Immature natural killer cell (primary cell): ENCODE measurements at regions not wholly inside any gene's neighbourhood (a gene's known extent, or its start where the extent isn't known, plus 50 kb on each side); places are given as distances from the start of the nearest gene placed in this dataset.
A peak's percentile ranks its signal among the peaks of the same experiment; 100 is the strongest.

Experiments
- DNase-seq, 3 donors: peaks; one replicate each; pipeline ENCODE4 v3.0.0; 2022; ENCODE audit warnings: mixed read lengths in 1 of 3
- H3K27ac Mint-ChIP-seq, 6 donors: one replicate each; pipeline ENCODE4 v1.8.0; 2020; ENCODE audit warnings: mixed read lengths in 6 of 6, mild to moderate bottlenecking in 5 of 6, inconsistent platforms in 4 of 6, moderate library complexity in 3 of 6
- H3K27me3 Mint-ChIP-seq, 3 donors: one replicate each; pipeline ENCODE4 v1.8.0; 2020 to 2021; ENCODE audit warnings: low read depth in 3 of 3, mild to moderate bottlenecking in 3 of 3, mixed read lengths in 3 of 3, moderate library complexity in 3 of 3, inconsistent platforms in 1 of 3
- H3K36me3 Mint-ChIP-seq, 3 donors: one replicate each; pipeline ENCODE4 v1.8.0; 2020; ENCODE audit warnings: mixed read lengths in 3 of 3, inconsistent platforms in 2 of 3, mild to moderate bottlenecking in 2 of 3
- H3K4me1 Mint-ChIP-seq, 2 donors: one replicate each; pipeline ENCODE4 v1.8.0; 2020; ENCODE audit warnings: inconsistent platforms in 2 of 2, mild to moderate bottlenecking in 2 of 2, mixed read lengths in 2 of 2, moderate library complexity in 1 of 2
- H3K4me3 Mint-ChIP-seq, 5 donors: one replicate each; pipeline ENCODE4 v1.8.0; 2020; ENCODE audit warnings: mild to moderate bottlenecking in 5 of 5, mixed read lengths in 5 of 5, inconsistent platforms in 3 of 5, moderate library complexity in 3 of 5
- H3K9me3 Mint-ChIP-seq, 6 donors: one replicate each; pipeline ENCODE4 v1.8.0; 2020; ENCODE audit warnings: mild to moderate bottlenecking in 6 of 6, mixed read lengths in 6 of 6, inconsistent platforms in 4 of 6, moderate library complexity in 3 of 6

DNA sequence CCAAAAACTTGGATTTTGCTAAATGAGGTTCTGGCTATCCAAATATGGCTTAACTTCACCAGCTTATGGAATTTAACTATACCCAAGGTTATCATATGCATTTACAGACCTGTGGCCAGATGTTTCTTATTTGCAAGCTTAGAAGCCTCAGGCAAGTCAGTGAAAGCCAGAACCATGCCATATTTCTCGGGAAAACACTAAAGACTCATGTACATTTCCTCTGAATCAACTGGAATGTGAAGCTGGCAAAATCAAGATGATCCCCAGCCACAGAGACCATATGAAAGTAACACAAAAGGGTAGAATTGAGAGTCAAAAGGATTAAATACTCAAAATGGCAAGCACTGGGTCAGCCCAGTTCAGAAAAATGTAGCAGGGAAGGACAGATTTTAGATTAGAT lies 76.4 kb upstream of the SLC1A1 start:
- H3K36me3 Mint-ChIP-seq = no peaks in the 10 kb centered on the region
- H3K27ac Mint-ChIP-seq = no peak overlapping the region
- H3K27me3 Mint-ChIP-seq = peaks cover 0 to 3% (median 2%) of the 10 kb centered on the region in 3 donors
- no peak for DNase-seq
- peaks cover 0 to 4% (median 0%) of the 10 kb centered on the region in 6 donors for H3K9me3 Mint-ChIP-seq
- H3K4me3 Mint-ChIP-seq = no peak overlapping the region
- H3K4me1 Mint-ChIP-seq = no peaks in the 10 kb centered on the region

DNA sequence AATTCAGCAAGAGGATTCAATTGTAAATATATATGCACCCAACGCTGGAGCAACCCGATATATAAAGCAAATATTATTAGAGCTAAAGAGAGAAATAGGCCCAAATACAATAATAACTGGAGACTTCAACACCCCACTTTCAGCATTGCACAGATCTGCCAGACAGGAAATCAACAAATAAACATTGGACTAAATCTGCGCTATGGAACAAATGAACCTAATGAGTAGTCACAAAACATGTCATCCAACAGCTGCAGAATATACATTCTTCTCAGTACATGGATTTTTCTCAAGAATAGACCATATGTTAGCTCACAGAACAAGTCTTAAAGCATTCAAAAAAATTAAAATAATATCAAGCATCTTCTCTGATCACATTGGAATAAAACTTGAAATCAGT lies 86.1 kb upstream of the SLC1A1 start:
- no peaks in the 10 kb centered on the region for H3K4me1 Mint-ChIP-seq
- peaks cover 8 to 30% (median 15%) of the 10 kb centered on the region in 6 donors for H3K9me3 Mint-ChIP-seq
- peaks cover 0 to 9% (median 7%) of the 10 kb centered on the region in 3 donors for H3K36me3 Mint-ChIP-seq
- H3K4me3 Mint-ChIP-seq = no peak overlapping the region
- H3K27ac Mint-ChIP-seq = no peak overlapping the region
- H3K27me3 Mint-ChIP-seq = peaks cover 2 to 7% (median 4%) of the 10 kb centered on the region in 3 donors
- no peak for DNase-seq

DNA sequence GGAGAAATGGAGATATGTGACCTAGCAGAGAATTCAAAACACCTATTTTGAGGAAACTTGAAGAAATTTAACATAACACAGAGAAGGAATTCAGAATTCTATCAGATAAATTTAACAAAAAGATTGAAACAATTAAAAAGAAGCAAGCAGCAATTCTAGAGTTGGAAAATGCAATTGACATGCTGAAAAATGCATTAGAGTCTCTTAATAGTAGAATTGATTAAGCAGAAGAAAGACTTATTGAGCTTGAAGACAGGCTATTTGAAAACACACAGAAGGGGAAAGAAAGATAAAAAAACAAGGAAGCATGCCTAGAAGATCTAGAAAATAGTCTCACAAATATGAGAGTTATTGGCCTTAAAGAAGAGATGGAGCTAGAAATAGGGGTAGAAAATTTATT lies 87.8 kb upstream of the SLC1A1 start:
- H3K9me3 Mint-ChIP-seq = peaks cover 8 to 30% (median 15%) of the 10 kb centered on the region in 6 donors
- no peaks in the 10 kb centered on the region for H3K4me1 Mint-ChIP-seq
- H3K4me3 Mint-ChIP-seq = no peak overlapping the region
- H3K27ac Mint-ChIP-seq = no peak overlapping the region
- peaks cover 4 to 7% (median 4%) of the 10 kb centered on the region in 3 donors for H3K27me3 Mint-ChIP-seq
- peaks cover 0 to 9% (median 7%) of the 10 kb centered on the region in 3 donors for H3K36me3 Mint-ChIP-seq
- DNase-seq = no peak

DNA sequence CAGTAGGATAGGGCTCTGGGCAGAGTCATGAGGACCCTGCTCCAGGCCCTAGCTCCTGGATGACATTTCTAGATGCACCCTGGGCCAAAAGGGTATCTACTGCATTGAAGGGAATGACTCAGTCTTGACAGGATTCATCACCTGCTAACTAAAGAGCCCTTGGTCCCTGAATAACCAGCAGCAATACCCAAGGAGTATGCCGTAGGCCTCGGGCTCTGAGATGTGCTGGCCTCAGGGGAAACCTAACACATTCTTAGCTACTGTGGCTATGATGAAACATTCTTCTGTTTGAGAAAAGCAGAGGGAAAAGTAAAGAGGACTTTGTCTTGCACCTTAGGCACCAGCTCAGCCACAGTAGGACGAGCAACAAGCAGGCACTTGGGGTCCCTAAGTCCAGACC lies 89.5 kb upstream of the SLC1A1 start:
- Mint-ChIP-seq H3K27me3 (peaks cover 4 to 5% (median 4%) of the 10 kb centered on the region in 3 donors), H3K36me3 (peaks cover 0 to 9% (median 7%) of the 10 kb centered on the region in 3 donors), H3K4me3 (no peak overlapping the region), H3K9me3 (peaks cover 6 to 27% (median 15%) of the 10 kb centered on the region in 6 donors), H3K27ac (no peak overlapping the region), H3K4me1 (no peaks in the 10 kb centered on the region)
- no peak for DNase-seq

DNA sequence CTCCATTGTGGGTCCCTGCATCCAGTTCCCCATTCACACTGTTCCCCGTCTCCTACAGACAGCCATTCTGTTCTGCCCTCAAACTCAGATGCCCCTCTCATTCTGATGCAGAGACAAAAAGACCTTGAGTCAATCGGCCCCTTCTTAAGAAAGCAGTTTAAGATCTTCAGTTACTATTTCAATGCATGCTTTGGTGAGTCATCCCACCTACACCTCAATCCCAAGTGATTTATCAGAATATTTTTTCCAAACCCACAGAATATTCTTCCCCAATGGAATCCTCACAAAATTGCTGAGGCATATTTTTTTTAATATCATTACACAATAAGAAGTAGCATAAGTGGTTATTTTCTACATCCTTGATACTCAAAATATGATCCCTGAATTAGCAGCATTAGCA lies 92.4 kb upstream of the SLC1A1 start:
- no peak for DNase-seq
- Mint-ChIP-seq H3K4me1 (no peaks in the 10 kb centered on the region), H3K9me3 (peaks cover 4 to 11% (median 9%) of the 10 kb centered on the region in 6 donors), H3K27me3 (peaks cover 2 to 5% (median 2%) of the 10 kb centered on the region in 3 donors), H3K4me3 (no peak overlapping the region), H3K27ac (no peak overlapping the region), H3K36me3 (peaks cover 0 to 9% (median 7%) of the 10 kb centered on the region in 3 donors)

DNA sequence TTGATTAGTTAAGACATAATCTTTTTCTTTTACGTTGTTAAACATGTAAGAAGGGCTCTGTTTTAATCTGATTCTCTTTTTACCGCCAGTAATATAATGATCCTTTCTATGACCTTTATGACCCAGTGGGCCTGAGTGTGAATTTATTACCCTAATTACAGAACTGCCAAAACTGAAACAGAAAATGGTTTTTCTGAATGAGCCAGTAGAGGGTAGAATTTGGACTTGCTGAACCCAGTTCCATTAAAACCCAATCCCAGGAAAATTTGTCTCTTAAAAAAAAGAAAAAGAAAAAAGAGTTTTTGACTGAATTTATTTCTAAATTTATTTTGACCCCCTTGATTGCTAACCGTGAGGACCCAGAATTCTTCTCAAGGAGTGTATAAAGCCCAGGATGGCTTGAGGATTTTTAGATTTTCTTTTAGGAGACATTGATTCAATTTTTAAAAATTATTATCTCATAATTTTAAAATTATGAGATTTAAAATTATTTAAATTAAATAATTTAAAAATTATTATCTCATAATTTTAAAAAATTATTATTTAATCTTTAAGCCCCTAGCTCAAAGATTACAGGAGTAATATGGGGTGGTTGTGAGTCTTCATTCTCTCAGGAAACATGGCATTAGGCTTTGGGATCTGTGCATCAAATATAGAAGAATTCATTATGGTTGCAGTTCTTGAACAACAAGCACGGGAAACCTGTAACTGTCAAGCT lies 94.1 kb upstream of the GLIS3 start:
- DNase-seq = no peak
- Mint-ChIP-seq H3K27me3 (peaks cover 1 to 2% (median 2%) of the 10 kb centered on the region in 3 donors), H3K4me1 (no peaks in the 10 kb centered on the region), H3K27ac (no peak overlapping the region), H3K36me3 (no peaks in the 10 kb centered on the region), H3K4me3 (no peak overlapping the region), H3K9me3 (no peaks in the 10 kb centered on the region)

DNA sequence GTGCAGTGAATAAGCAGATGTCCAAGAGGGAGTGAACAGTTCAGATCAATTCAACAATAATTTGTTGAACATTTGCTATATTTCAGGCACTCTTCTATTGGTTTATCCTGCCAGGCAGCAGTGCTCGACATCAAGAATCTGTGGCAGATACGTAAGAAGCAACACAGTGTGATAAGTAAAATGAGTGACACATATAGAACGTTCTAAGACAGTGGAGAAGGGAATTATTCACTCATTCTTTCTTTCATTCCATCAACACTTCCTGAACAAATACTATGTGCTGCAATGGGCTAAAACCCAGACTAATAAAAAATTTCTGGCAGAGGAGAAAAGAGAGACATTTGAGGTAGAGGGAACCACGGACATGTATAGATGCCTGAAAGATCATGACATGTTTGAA lies 89.9 kb upstream of the GLIS3 start:
- H3K9me3 Mint-ChIP-seq = no peaks in the 10 kb centered on the region
- no peak overlapping the region for H3K27ac Mint-ChIP-seq
- H3K36me3 Mint-ChIP-seq = no peaks in the 10 kb centered on the region
- H3K4me3 Mint-ChIP-seq = no peak overlapping the region
- H3K27me3 Mint-ChIP-seq = peaks cover 1 to 2% (median 2%) of the 10 kb centered on the region in 3 donors
- no peaks in the 10 kb centered on the region for H3K4me1 Mint-ChIP-seq
- DNase-seq = no peak

DNA sequence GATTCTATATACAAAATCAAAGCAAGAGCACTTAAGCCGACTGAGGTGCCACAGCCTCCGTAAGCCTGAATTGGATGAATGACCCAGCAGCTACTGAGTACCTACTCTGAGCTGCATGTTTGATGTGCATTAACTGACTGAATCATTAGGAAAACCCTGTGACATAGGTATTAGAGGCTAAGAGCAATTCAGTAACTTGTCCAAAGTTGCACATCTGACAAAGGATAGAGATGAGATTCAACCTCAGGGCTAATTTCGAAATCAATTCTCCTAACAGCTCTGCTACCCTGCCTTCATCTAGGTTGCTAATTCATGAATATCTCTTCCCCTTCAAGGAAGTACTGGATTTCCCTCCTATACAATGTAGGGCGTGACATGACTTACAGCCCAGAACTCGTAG lies 89.1 kb upstream of the GLIS3 start:
- no peak overlapping the region for H3K27ac Mint-ChIP-seq
- no peaks in the 10 kb centered on the region for H3K9me3 Mint-ChIP-seq
- H3K27me3 Mint-ChIP-seq = peaks cover 1 to 2% (median 2%) of the 10 kb centered on the region in 3 donors
- no peak for DNase-seq
- H3K4me1 Mint-ChIP-seq = no peaks in the 10 kb centered on the region
- H3K4me3 Mint-ChIP-seq = no peak overlapping the region
- no peaks in the 10 kb centered on the region for H3K36me3 Mint-ChIP-seq

DNA sequence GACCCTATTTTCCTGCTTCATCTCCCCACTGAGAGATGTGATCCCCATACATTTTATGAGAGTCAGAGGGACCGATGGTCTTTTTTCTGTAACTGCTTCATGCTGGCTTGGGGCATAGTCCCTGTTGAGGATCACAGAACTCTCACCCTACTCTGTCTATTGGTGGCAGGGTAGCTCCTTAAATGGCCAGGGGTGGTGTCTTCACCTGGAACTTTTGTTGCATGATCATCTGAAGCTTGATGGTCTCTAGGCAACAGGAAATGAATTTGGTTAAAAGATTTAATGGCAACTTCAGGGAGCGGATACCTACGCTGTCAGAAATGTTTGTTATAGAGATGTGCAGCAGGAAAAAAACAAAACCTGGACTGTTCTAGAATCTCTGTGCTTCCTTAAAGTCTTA lies 87.0 kb upstream of the GLIS3 start:
- DNase-seq = no peak

DNA sequence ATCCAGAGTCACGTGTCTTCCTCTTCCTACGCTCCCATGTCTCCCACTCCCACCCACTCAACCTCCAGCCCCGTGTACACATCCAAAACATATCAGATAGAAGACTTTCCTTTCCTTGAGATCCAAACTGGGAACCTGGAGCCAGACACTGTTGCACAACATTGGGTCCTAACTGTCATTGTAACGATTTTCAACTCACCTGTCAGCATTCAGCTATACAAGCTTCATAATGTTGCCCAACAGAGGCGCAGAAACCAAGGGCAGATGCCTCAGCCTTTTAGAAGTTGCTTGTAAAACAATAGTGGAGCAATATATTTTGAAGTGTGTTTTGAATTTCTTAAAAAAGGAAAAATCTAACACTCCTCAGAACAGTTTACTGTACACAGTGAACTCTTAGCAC lies 84.9 kb upstream of the GLIS3 start:
- Mint-ChIP-seq H3K27me3 (peaks cover 0 to 2% (median 2%) of the 10 kb centered on the region in 3 donors), H3K36me3 (no peaks in the 10 kb centered on the region), H3K9me3 (no peaks in the 10 kb centered on the region), H3K27ac (no peak overlapping the region), H3K4me3 (no peak overlapping the region), H3K4me1 (no peaks in the 10 kb centered on the region)
- no peak for DNase-seq

More for the DNA sequence above, 87.0 kb upstream of the GLIS3 start:
- no peaks in the 10 kb centered on the region for H3K36me3 Mint-ChIP-seq
- no peaks in the 10 kb centered on the region for H3K9me3 Mint-ChIP-seq
- no peak overlapping the region for H3K27ac Mint-ChIP-seq
- peaks cover under 1 to 3% (median 2%) of the 10 kb centered on the region in 3 donors for H3K27me3 Mint-ChIP-seq
- no peak overlapping the region for H3K4me3 Mint-ChIP-seq
- no peaks in the 10 kb centered on the region for H3K4me1 Mint-ChIP-seq

DNA sequence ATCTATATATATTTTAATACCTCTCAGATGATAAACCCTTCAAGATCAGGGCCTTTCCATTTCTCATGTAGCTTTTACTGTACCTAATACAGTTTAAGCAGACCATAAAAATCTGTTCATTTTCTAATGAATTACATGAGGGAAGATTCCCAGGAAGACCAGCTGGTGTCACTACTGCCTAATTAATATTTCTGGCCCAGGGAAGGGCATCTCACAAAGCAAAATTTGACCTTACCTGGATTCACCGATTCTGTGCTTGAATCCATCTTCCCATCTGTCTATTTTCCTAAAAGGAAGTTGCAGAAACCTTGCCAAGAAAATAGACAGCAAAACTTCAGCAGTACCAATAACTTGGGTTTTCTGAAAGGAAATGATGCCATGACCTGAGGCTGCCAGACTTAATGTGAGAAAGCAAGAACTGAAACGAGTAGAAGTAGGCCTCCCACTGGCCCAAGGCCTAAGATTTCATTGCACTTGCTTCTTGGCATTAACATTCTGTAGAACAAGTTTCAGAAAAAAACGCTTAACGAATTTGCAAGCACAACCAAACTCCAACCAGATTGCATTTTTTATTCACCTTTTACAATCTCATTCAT lies 83.0 kb upstream of the GLIS3 start:
- no peaks in the 10 kb centered on the region for H3K4me1 Mint-ChIP-seq
- no peaks in the 10 kb centered on the region for H3K36me3 Mint-ChIP-seq
- H3K27ac Mint-ChIP-seq = no peak overlapping the region
- no peaks in the 10 kb centered on the region for H3K9me3 Mint-ChIP-seq
- DNase-seq = peak in 1 of 3 donors; percentile 12
- H3K4me3 Mint-ChIP-seq = no peak overlapping the region
- peaks cover 0 to 2% (median 2%) of the 10 kb centered on the region in 3 donors for H3K27me3 Mint-ChIP-seq

DNA sequence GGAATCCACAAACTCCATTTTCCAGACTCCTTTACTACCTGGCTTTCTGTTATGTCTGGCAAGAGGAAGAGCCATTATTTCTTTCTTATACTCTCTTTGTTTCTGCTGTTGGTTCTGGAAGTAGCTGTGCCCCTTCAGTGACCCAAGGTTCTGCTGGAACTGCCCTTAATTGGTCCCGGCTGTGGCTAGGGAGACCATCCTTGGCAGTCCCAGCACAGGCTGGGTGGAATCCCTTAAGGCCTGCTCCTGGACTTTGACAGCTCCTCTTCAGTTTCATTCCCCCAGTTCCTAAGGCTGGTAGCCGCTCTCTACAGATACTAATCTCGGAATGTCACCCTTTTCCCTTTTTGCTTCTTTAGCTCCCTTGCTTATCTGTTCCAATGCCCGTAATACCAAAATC lies 81.9 kb upstream of the GLIS3 start:
- Mint-ChIP-seq H3K27me3 (peaks cover 0 to 2% (median 1%) of the 10 kb centered on the region in 3 donors), H3K4me3 (no peak overlapping the region), H3K4me1 (no peaks in the 10 kb centered on the region), H3K27ac (no peak overlapping the region), H3K36me3 (no peaks in the 10 kb centered on the region), H3K9me3 (no peaks in the 10 kb centered on the region)
- no peak for DNase-seq

DNA sequence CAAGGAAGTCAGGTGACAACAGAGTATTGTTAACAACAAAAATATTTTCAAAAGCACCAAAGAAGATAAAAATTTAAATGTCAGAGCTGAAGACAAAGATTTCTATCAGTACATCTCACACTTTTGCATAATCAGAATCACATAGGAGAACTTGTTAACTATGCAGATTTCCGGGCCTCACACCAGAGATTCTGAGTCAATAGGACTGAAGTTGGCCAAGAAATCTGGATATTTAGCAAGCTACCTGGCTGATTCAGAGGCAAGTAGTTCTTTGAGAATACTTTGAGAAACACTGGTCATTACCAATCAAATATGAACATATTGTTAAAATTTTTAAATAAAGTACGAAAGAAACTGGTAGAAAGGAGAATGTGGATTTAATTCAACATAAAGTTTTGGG lies 80.5 kb upstream of the GLIS3 start:
- no peak for DNase-seq
- Mint-ChIP-seq H3K4me1 (no peaks in the 10 kb centered on the region), H3K4me3 (no peak overlapping the region), H3K27ac (no peak overlapping the region), H3K27me3 (peaks cover 0 to 2% (median 0%) of the 10 kb centered on the region in 3 donors), H3K9me3 (no peaks in the 10 kb centered on the region), H3K36me3 (no peaks in the 10 kb centered on the region)

DNA sequence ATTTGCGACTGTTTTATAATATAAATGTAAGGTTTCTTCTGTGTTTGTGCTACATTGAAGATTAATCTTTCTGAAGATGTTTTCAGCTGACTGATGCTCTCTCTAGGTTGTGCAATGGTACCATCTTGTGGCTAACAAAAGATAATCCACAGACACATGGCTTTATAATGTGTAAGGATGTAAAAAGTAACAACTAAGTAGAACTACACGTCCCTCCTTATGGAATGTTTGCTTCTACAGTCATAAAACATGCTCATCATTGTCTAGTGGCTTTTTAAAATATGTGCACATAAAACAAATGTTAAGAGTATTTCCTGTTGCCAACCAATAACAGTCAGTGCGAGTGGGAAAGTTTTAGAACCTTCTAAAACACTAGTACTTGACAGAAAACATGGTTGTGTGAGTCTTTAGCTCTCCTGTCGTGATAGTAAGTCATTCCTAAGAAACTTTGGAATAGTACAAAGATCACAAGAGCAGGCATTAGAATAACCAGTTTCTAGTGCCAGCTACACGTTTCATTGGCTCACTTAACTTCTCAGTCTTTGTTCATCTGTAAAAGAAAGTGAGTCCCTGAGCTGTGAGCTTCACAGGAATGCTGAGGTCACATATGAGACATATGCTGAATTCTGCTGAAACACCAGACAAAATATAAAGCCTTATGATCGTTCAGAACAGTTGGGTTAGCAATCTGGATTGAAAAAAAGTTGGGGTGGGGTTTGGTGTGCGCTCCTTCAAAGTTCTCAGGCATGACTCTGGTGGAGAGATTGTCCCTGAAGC lies 75.7 kb upstream of the GLIS3 start:
- no peak overlapping the region for H3K27ac Mint-ChIP-seq
- H3K4me1 Mint-ChIP-seq = no peaks in the 10 kb centered on the region
- no peak overlapping the region for H3K4me3 Mint-ChIP-seq
- H3K9me3 Mint-ChIP-seq = no peaks in the 10 kb centered on the region
- peaks cover 0 to 6% (median 3%) of the 10 kb centered on the region in 3 donors for H3K27me3 Mint-ChIP-seq
- no peak for DNase-seq
- no peaks in the 10 kb centered on the region for H3K36me3 Mint-ChIP-seq
